Activated CD4-positive, alpha-beta T cell treated with anti-CD3 and anti-CD28 coated beads, Interleukin-10, Interleukin-2, amounts not matched to agents 100 ng/mL and 50 ng/mL, durations not matched to agents 16 hours and 8 hours (primary cell): ENCODE measurements at regions not wholly inside any gene's neighbourhood (a gene's known extent, or its start where the extent isn't known, plus 50 kb on each side); places are given as distances from the start of the nearest gene placed in this dataset.
"Not testable (repeated sequence)": the region's sequence is repeated elsewhere in the genome, so short reads cannot be mapped to it uniquely, and the experiment has no call there.

Experiments
- DNase-seq: peaks from one replicate; pipeline ENCODE4 v3.0.0-alpha.2; 2020

GRCh38 chr2:57049273-57049672 is 865.5 kb downstream of the CCDC85A start:
- no peak for DNase-seq

- DNase-seq, result no peak
These were observed 866.2 kb downstream of the CCDC85A start for GRCh38 chr2:57050007-57050406.

GRCh38 chr2:57066301-57066700 is 882.5 kb downstream of the CCDC85A start:
- DNase-seq, result not testable (repeated sequence)

- DNase-seq, result no peak
These were observed 891.4 kb downstream of the CCDC85A start for GRCh38 chr2:57075226-57075625.

- no peak for DNase-seq
These were observed 896.2 kb downstream of the CCDC85A start for GRCh38 chr2:57080035-57080434.

GRCh38 chr2:57084697-57085281 is 901.0 kb downstream of the CCDC85A start:
- no peak for DNase-seq

GRCh38 chr2:57093020-57093419 is 909.2 kb downstream of the CCDC85A start:
- DNase-seq, result no peak

GRCh38 chr2:57097855-57098254 is 914.1 kb downstream of the CCDC85A start:
- no peak for DNase-seq

- DNase-seq, result no peak
These were observed 916.6 kb downstream of the CCDC85A start for GRCh38 chr2:57100436-57100835.

- no peak for DNase-seq
These were observed 921.9 kb downstream of the CCDC85A start for GRCh38 chr2:57105694-57106093.

- DNase-seq, result no peak
These were observed 923.6 kb downstream of the CCDC85A start for GRCh38 chr2:57107353-57107752.

- no peak for DNase-seq
These were observed 927.7 kb downstream of the CCDC85A start for GRCh38 chr2:57111531-57111930.

GRCh38 chr2:57119141-57119540 is 927.5 kb upstream of the VRK2 start:
- no peak for DNase-seq

GRCh38 chr2:57126410-57126809 is 920.2 kb upstream of the VRK2 start:
- DNase-seq, result no peak

GRCh38 chr2:57139179-57139578 is 907.4 kb upstream of the VRK2 start:
- DNase-seq, result no peak

- DNase-seq, result no peak
These were observed 905.3 kb upstream of the VRK2 start for GRCh38 chr2:57141269-57141668.

- DNase-seq, result no peak
These were observed 899.7 kb upstream of the VRK2 start for GRCh38 chr2:57146951-57147350.

- no peak for DNase-seq
These were observed 890.2 kb upstream of the VRK2 start for GRCh38 chr2:57156231-57156924.

GRCh38 chr2:57160976-57161375 is 885.6 kb upstream of the VRK2 start:
- no peak for DNase-seq

GRCh38 chr2:57177176-57177575 is 869.4 kb upstream of the VRK2 start:
- DNase-seq, result no peak

- DNase-seq, result no peak
These were observed 866.5 kb upstream of the VRK2 start for GRCh38 chr2:57180042-57180567.

- DNase-seq, result no peak
These were observed 865.9 kb upstream of the VRK2 start for GRCh38 chr2:57180678-57181077.

GRCh38 chr2:57181315-57182038 is 865.1 kb upstream of the VRK2 start:
- no peak for DNase-seq

GRCh38 chr2:57182916-57183315 is 863.7 kb upstream of the VRK2 start:
- DNase-seq, result no peak
